GM23248 (cell line): ENCODE measurements at regions not wholly inside any gene's neighbourhood (a gene's known extent, or its start where the extent isn't known, plus 50 kb on each side); places are given as distances from the start of the nearest gene placed in this dataset.

Experiments used
- EZH2 ChIP-seq: fragments of 200-600 bp; sonication (generic); IDR thresholded peaks from 2 replicates; pipeline ENCODE4 v1.6.1; 2018; ENCODE audit warnings: antibody characterized with exemption, mild to moderate bottlenecking; ENCODE audit not compliant: insufficient read depth, poor library complexity, severe bottlenecking
- EZH2phosphoT487 ChIP-seq: fragments of 200-600 bp; sonication (generic); IDR thresholded peaks from 2 replicates; pipeline ENCODE4 v1.6.1; 2018; ENCODE audit warnings: antibody characterized with exemption, moderate library complexity, mild to moderate bottlenecking, low read depth; ENCODE audit not compliant: insufficient read depth

DNA sequence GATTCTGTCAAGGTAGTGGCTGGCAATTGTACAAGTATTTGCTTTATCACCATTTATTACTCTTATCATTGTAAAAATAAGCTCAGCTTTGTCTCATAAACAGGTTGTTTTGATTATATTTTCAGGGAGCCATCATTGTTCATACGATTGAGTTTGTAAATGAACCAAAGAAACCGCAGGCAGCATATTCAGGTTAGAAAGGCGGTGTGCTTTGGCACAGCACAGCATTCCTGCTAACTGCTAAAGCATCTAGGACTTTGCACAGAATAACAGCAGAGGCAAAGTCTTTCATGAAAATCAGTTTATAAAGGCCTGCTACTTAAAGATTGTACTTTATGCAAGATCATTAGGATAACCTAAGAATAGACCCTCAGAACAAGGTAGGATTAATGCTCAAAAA lies 281.5 kb upstream of the SLC24A2 start:
- TF ChIP-seq EZH2phosphoT487 (no peak), EZH2 (no peak)
